SIG-M5 (cell line): ENCODE measurements at regions not wholly inside any gene's neighbourhood (a gene's known extent, or its start where the extent isn't known, plus 50 kb on each side); places are given as distances from the start of the nearest gene placed in this dataset.

ENCODE experiments used
- DNase-seq: peaks from one replicate; lab custom pipeline; 2025; lab: John Stamatoyannopoulos, UW

DNA sequence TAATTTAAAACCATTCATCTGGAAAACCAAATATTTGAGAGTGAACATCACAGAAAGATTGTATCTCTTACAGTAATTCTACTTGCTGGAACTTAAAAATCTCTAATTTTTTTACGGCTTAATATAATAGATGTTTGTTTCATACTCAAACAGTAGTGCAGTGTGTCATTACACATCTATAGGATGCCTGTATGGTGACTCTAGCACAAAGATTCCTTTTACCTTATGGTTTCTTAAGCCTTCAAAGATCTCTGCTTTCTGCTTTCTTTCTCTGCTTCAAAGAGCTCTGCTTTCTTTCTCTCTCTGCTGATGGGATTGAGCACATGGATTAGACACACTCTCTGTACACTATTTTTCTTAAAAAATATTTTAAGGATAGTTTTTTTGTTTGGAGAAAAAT is 374.0 kb upstream of the CDH9 start:
- no peak for DNase-seq

DNA sequence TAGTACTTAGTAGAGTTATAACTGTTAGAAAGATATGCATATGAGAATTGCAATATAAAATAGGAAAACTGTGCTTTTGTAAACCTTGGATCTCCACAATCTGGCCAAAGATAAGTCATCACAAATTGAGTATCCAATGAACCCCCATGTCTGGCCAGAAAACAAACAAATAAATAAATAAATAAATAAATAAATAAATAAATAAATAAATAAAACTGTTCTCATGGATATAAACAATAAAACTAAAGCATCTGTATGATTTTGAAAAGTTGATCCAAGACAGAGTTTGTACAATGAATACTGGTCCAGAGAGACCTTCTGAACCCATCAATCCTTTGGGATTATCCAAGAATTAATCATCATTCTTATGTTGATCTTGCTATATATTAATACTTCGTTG is 367.6 kb upstream of the CDH9 start:
- DNase-seq = no peak

DNA sequence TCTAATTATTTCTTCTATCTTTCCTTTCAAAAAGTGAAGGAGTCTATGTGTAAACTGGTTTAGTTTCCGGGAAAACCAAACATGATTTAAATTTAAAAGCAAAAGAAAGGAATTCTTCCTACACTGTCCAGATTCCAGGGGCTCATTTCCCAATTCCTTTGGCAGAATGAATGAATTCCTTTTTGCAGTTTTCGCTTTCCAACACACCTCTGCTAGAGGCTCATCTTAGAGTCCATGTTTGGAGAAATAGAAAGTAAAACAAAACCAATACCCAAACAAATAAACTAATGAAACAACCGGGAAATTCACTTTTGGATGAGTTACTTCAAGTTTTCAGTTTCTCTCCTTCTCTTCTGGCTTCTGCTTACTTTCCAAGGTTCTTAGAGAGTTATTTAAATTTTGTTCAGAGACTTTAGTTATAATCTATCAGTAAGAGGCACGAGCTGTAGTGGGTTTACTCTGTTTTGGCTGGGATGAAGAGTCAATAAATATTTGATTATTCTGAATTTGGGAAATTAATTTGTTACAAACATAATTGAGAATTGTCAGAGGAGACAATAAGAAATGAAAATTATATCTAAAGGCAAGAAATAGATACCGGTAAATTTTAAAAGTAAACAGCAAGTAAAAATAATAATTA is 365.0 kb upstream of the CDH9 start:
- DNase-seq = no peak

DNA sequence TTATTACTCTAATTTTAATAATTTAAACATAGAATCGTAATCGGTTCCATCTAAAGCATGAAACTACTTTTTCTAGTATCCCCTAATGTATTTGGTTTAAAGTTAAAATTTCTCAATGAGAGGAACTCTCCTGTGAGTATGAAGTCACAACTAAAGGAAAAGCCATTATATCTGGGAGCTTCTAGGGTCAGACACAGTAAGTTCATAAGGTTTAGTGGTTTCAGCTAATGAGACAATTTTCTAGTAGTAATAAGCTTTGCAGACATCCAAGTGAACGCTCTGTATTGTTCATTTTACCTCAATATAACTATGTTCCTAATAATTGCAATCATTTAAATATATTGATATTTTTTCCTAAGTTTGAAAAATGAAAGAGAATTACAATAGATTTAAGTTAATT is 364.4 kb upstream of the CDH9 start:
- DNase-seq = no peak

DNA sequence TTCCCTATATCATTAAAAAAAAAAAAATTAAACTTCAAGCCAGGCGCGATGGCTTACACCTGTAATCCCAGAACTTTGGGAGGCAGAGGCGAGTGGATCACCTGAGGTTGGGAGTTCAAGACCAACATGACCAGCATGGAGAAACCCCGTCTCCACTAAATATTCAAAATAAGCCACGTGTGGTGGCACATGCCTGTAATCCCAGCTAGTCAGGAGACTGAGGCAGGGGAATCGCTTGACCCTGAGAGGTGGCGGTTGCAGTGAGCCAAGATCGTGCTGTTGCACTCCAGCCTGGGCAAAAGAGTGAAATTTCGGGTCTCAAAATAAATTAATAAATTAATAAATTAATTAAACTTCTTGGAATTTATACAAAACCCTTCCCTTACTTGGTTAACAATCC is 358.6 kb upstream of the CDH9 start:
- DNase-seq = no peak

DNA sequence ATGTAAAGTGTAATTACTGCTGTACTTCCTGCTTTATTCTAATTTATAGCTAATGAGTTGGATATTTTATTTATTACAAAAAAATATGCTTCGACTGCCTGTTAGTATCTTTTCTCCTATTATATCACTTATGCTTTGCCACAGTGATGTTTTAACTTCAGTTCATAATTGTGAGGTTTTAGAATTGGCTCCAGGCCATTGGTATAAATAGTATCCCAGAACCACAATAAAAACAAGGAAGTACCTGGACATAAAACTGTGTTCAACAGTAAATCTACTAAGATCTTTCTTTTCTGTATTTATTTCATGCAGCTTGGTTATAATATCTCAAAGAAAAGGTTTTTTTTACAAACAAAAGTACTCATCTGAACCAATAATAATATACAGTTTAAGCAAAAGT is 354.3 kb upstream of the CDH9 start:
- DNase-seq = no peak

DNA sequence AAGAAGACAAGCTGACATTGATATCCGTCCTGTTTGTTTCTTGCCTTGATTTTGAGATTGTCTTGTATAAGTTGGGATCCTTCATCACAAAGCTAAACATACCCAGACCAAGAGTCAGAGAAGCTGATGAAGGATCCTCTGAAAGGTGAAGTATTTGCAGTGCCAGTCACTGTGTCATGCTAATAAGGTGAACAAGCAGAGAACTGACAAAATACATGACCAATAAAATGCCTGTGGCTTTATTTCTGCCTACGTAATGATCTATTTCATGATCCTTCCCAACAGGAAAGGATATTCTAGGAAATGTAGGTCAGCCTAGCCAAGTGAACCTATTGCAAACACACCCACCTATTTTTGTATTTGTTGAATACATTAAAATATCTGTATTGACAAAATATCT is 351.3 kb upstream of the CDH9 start:
- DNase-seq = no peak

DNA sequence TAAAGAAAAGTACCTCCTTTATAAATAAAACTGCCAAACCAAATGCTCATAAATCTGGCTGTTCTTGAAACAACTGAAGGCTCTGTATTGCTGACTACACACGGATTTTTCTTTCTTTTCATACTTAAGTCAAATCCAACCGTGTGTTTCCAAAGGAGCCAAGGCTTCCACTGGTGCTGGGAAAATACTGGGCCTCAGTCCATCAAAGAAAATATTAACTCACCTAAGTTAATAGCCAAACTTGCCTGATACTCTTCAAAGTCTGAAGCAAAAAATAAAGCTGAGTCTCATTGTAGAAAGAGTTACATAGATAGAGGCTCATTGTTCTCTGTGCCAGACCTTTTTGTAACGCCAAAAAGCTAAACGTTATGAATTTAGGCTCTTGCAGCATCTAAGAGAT is 350.4 kb upstream of the CDH9 start:
- no peak for DNase-seq

DNA sequence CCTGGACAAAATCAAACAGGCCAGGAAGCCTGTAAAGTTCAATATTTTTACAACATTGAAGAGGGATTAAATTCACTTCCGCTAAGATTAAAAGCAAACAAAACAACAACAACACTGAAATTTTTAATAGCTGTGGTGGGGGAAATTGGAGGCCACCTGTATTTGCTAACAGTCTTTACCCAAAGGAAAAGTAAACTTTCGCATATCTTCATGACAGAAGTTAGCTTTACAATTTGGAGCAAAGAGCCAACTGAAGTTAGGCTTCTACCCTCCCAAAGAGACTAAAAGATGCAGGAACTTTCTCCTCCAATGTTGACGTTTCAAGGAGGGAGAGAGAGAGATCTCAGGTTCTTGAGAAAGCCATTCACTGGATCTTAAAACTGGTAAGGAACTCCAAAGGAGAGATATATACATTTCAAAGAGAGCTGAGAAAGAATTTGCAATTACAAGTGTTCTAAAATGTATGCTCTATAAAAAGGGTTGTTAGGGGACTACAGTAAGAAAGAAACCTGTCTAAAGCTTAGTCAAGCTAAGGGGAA is 349.2 kb upstream of the CDH9 start:
- no peak for DNase-seq

DNA sequence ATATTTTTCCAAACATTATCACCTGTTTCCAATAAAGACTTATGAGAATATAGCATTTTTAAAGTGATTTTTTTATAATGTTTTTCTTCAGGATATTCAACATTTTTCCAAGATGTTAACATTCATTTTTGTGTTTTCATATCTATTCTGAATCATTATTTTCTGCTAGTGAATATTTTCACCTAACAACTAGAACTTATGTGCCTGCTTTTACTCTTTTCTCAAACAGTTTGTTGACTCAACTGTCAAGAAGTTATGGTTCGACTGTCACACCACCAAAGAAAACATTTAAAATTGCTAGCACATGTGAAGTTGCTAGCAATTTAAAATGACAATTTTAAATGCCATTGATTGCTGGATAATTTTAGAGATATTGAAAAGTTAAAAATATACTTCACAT is 343.3 kb upstream of the CDH9 start:
- no peak for DNase-seq

DNA sequence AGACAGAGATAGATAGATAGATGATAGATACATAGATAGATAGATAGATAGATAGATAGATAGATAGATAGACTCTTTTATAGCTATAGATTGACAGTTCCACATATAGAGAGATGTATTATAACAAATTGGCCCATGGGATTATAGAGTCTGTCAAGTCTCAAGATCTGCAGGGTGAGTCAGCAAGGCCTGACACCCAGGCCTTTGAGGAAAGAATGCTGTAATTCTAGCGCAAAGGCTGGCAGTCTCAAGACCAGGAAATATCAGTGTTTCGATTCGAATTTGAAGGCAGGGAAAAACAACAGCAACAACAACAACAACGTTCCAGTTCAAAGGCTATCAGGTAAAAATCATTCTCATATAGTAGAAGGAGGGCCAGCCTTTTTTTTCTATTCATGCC is 339.2 kb upstream of the CDH9 start:
- DNase-seq = no peak

DNA sequence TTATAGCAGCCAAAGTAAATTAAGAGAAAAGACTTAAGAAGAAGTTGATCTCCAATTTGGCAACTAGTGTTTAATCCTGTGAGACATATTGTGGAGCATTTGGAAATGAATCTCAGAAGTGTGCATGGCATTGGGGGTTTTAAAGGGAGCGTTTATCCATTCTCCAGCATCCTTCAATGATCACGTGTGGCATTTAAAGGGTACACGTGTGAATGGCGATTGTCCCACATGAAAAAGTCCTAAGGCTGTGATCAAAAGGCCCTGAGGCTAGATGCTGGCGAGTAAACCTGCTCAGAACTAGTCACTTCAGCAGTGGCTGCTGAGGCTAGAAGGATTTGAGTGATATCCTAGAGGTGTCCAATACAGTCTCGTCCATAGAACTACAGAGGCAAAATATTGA is 315.6 kb upstream of the CDH9 start:
- no peak for DNase-seq

DNA sequence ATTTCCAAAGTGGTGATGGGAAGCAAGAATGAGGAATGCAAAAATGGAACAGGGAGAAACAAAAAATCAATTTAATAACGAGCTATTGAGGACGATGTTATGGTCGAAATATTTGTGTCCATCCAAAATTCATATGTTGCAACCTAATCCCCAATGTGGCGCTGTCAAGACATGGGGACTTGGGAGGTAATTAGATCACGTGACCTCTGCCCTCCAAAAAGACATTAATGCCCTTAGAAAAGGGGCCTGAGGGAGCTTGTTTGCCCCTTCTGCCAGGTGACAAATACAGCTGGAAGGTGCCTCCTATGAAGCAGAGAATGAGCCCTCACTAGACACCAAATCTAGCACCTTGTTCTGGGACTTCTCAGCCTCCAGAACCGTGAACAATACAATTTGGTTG is 315.2 kb upstream of the CDH9 start:
- no peak for DNase-seq

DNA sequence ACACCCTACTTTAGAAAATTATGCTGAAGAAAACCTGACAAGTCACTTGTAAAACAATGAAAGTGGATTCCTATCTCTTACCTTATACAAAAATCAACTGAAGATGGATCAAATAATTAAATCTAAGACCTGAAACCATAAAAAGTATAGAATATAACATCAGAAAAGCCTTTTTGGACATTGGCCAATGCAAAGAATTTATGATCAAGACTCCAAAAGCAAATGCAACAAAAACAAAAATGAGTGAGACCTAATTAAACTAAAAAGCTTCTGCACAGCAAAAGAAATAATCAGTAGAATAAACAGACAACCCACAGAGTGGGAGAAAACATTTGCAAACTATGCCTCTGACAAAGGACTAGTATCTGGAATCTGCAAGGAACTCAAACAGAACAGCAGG is 303.0 kb upstream of the CDH9 start:
- DNase-seq = no peak

DNA sequence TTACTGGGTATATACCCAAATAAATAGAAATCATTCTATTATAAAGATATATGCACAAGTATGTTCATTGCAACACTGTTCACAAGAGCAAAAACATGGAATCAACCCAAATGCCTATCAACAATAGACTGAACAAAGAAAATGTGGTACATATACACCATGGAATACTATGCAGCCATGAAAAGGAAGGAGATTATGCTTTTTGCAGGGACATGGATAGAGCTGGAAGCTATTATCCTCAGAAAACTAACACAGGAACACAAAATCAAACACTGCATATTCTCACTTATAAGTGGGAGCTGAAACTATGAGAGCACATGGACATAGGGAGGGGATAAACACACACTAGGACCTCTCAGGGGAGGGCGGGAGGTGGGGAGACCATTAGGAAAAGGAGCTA is 298.4 kb upstream of the CDH9 start:
- DNase-seq = no peak

DNA sequence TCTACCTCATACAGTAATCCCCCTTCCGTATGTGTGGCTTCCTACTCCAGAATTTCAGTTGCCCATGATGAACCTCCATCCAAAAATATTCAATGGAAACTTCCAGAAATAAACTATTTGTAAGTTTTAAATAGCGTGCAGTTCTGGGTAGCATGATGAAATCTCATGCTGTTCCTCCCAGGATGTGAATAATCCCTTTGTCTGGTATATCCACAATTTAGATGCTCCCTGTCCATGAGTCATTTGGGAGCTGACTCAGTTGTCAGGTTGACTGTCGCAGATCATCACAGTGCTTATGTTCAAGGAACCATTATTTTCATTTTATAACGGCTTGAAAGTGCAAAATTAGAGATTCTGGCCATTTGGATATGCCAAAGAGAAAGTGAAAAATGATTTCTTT is 290.1 kb upstream of the CDH9 start:
- DNase-seq = no peak

DNA sequence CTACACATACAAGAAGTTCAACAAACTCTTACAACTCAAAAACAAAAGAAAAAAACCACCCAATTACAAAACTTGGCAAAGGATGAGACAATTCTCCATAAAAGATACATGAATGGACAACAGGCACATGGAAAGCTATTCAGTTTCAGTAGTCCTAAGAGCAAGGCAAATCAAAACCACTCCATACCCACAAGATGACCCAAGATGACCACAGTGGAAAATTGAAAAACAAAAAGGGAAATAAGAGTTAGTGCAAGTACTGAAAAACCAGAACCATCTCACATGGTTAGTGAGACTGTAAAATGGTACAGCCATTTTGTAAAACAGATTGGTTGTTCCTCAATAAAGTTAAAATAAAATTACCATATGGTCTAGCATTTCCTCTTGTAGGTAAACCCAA is 287.1 kb upstream of the CDH9 start:
- DNase-seq = no peak

DNA sequence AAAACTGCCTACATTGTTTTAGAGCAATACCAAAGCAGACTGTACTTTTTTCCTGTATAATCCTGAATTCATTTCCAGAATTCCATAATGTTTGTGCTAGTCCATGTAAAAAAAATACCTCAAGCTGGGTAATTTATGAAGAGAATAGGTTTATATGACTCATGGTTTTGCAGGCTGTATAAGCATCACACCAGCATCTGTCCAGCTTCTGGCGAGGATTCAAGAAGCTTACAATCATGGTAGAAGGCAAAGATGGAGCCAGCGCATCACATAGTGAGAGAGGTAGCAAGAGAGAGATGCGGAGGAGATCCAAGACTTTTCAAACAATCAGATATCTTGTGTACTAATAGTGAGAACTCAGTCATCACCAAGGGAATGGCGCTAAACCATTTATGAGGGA is 280.3 kb upstream of the CDH9 start:
- DNase-seq = no peak

DNA sequence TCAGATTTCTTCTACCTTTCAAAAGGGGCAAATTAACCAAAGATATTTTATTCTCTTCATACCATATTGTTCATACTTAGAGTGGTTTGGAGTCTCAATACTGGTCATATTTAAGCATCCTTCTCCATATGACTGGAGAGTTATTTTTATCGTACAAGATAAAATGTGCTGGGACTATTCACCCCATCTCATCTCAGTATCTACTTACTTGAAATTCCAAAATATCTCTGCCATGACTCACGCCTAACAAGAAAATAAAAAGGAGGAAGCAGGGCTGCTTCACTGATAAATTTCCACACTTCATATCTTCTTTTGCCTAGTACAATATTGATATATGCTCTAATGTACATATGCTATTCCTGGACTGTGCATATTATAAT is 277.9 kb upstream of the CDH9 start:
- DNase-seq = no peak

DNA sequence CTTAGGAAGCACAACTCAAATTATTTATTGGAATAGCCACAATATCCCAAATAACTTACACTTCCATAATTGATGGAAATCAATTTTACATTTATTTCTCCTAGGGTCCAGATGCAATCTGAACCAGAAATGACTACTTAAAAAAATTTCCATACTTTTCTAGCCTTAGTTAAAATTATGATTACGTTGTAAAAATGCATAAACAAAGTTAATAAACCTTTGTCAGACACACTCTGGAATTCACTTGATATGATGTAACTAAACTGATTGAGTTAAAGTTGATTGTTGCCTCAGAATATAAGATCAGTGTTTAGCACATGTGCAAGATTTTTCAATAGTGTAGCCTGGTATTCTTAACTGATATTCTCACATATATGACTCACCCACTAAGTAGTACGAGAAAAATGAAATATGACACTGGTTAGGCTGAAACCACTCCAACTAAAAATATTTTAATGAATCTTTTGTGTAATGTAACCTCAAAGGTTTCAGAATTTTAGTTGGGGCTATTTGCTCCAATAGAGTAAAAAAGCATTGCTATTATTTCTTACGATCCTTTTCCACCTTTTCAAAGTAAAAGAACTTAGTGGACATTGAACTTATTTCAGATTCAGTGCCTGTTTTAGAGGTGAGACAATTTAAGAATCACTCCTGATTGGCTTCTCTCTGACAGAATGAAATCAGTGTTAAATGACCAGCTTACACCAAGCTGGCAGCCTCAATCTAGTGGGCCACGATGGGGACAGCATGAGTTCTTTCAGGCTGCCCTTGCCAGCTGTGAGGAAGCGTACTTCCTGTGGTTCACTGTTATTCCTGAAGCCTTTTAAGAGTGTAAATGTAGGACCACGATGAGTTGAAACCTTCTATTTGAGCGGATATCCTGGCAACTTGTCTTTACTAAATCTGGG is 277.2 kb upstream of the CDH9 start:
- no peak for DNase-seq

DNA sequence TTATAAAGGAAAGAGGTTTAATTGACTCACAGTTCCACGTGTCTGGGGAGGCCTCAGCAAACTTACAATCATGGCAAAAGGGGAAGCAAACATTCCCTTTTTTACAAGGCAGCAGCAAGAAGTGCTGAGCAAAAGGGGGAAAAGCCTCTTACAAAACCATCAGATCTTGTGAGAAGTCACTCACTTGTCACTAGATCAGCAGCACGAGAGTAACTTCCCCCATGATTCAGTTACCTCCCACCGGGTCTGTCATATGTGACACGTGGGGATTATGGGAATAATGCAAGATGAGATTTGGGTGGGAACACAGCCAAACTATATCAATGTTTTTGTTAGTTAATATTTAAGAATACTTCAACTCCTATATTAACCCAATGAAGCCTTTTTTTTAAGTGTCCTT is 275.2 kb upstream of the CDH9 start:
- no peak for DNase-seq

DNA sequence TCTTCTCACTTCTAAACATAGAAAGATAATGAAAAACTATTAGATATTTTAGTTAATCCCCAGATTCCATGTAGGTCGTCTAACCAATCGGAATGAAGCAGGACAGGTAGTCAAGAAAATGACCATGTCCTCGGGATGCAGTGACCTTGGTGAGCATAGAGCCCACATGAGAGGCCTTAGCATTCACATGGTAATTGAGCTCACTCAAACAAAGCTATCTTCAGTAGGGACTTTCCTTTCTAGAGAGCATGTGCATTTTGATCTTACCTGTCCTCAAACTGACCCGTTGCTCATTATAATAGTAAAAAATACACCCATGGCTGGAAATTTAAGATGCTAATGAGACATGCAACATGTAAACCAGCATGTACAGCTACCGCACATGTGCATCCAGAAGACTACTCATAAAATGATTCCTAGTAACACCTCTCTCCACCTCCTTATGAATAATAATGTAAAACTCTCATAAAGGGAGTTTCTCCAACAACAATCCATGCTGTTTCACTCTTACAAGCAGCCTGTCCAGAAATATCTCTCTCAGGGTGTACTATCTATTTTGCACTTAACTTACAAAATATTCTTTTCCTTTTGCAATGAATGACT is 274.0 kb upstream of the CDH9 start:
- no peak for DNase-seq

DNA sequence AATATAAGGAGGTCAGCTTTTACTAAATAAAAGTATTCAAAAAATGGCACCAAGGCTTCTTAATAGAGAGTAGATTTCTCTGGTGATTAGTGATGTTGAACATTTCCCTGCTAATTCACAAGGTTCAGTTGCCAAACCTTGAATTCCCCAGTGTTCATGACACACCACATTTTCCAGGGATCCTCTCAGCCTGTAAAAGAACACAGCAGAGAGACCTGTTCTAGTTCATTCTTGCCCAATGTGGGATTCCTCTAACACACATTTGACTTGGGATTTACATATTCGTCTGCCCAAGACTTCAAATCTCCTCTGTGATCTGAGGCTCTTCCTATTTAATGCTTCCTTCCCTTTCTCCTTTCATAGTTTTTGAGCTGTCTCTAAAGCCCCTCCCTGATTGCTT is 273.2 kb upstream of the CDH9 start:
- DNase-seq = no peak
